Putamen (tissue), 1 donor: ENCODE measurements at regions not wholly inside any gene's neighbourhood (a gene's known extent, or its start where the extent isn't known, plus 50 kb on each side); places are given as distances from the start of the nearest gene placed in this dataset.
"Not testable (repeated sequence)": the region's sequence is repeated elsewhere in the genome, so short reads cannot be mapped to it uniquely, and the experiment has no call there.

Experiments used
- DNase-seq: peaks from one replicate; pipeline ENCODE4 v3.0.0-alpha.2; 2016; ENCODE audit warnings: low spot score

- no peak for DNase-seq
These were observed 2747.1 kb downstream of the PCDH7 start for GRCh38 chr4:33467291-33467690.

GRCh38 chr4:33470805-33471204 is 2750.6 kb downstream of the PCDH7 start:
- no peak for DNase-seq

GRCh38 chr4:33477715-33478114 is 2757.5 kb downstream of the PCDH7 start:
- no peak for DNase-seq

- DNase-seq: no peak
These were observed 2761.5 kb downstream of the ARAP2 start for GRCh38 chr4:33482773-33483172.

GRCh38 chr4:33485111-33485510 is 2759.2 kb downstream of the ARAP2 start:
- DNase-seq: no peak

- DNase-seq: no peak
These were observed 2751.1 kb downstream of the ARAP2 start for GRCh38 chr4:33493231-33493630.

GRCh38 chr4:33494150-33494549 is 2750.2 kb downstream of the ARAP2 start:
- DNase-seq: no peak

- DNase-seq: not testable (repeated sequence)
These were observed 2742.7 kb downstream of the ARAP2 start for GRCh38 chr4:33501587-33501986.

- DNase-seq: peak; percentile 9
These were observed 2731.9 kb downstream of the ARAP2 start for GRCh38 chr4:33512397-33512796.

GRCh38 chr4:33518856-33519255 is 2725.5 kb downstream of the ARAP2 start:
- DNase-seq: no peak

GRCh38 chr4:33532821-33533220 is 2711.5 kb downstream of the ARAP2 start:
- no peak for DNase-seq

GRCh38 chr4:33536898-33537297 is 2707.4 kb downstream of the ARAP2 start:
- no peak for DNase-seq

- DNase-seq: no peak
These were observed 2706.8 kb downstream of the ARAP2 start for GRCh38 chr4:33537527-33537926.

- DNase-seq: no peak
These were observed 2700.3 kb downstream of the ARAP2 start for GRCh38 chr4:33543941-33544450.

GRCh38 chr4:33551244-33551643 is 2693.1 kb downstream of the ARAP2 start:
- no peak for DNase-seq

GRCh38 chr4:33561259-33561658 is 2683.1 kb downstream of the ARAP2 start:
- DNase-seq: no peak

- no peak for DNase-seq
These were observed 2677.7 kb downstream of the ARAP2 start for GRCh38 chr4:33566649-33567048.

GRCh38 chr4:33577791-33578190 is 2666.5 kb downstream of the ARAP2 start:
- DNase-seq: no peak

- DNase-seq: no peak
These were observed 2664.4 kb downstream of the ARAP2 start for GRCh38 chr4:33579951-33580350.

GRCh38 chr4:33592701-33593100 is 2651.6 kb downstream of the ARAP2 start:
- no peak for DNase-seq

- no peak for DNase-seq
These were observed 2637.4 kb downstream of the ARAP2 start for GRCh38 chr4:33606951-33607350.

- DNase-seq: no peak
These were observed 2628.2 kb downstream of the ARAP2 start for GRCh38 chr4:33616121-33616520.

- no peak for DNase-seq
These were observed 2618.6 kb downstream of the ARAP2 start for GRCh38 chr4:33625748-33626147.

- DNase-seq: no peak
These were observed 2618.1 kb downstream of the ARAP2 start for GRCh38 chr4:33626221-33626620.

- DNase-seq: peak; percentile 17
These were observed 2616.0 kb downstream of the ARAP2 start for GRCh38 chr4:33628296-33628695.
